ENCODE measurements at regions not wholly inside any gene's neighbourhood (a gene's known extent, or its start where the extent isn't known, plus 50 kb on each side); places are given as distances from the start of the nearest gene placed in this dataset.

GRCh38 chr6:77292564-77293546, 170.4 kb downstream of the HTR1B start:
- TF ChIP-seq POLR2AphosphoS5 (IDR thresholded peaks at IDR 0.05; ENCODE audit: low read depth, low read length) (peak; percentile 52; the same call in 1 of the 2 replicates), SIN3A (IDR thresholded peaks at IDR 0.05; ENCODE audit: borderline replicate concordance, insufficient read depth, low read depth, low read length) (no peak), REST (IDR thresholded peaks at IDR 0.05; ENCODE audit: insufficient read depth in 1 of 2, low read depth in 2 of 2, low read length in 1 of 2) (no peak; a peak in 1 of 4 replicates), TCF7L2 (IDR thresholded peaks at IDR 0.05; ENCODE audit: low read depth, low read length) (peak; percentile 97)
- H3K4me3 ChIP-seq (ENCODE audit: low read depth in 2 of 2, low read length in 2 of 2), result no peak overlapping the region; a peak in 1 of 4 replicates
- H3K9me3 ChIP-seq (ENCODE audit: control insufficient read depth, insufficient read depth, low read depth, low read length), result peaks cover 18% of the 10 kb centered on the region; the same call in 1 of the 2 replicates
- intact Hi-C loops (cut with micrococcal nuclease; ENCODE audit: unreplicated experiment) (loop anchor here (5.0 kb wide), 1 partner anchor 164 kb away; no protein-coding TSS in a partner anchor), in situ Hi-C loops (cut with HindIII; ENCODE audit: low pct_unique_long_range_greater_than_20kb, low sequenced_read_pairs) (no loop called here)
- peak; percentile 15 for DNase-seq (ENCODE audit: low read depth, low spot score)
- ChIA-PET CTCF (no interaction called here), POLR2A (no interaction called here)
- peaks cover 27% of the 10 kb centered on the region for H3K4me1 ChIP-seq (ENCODE audit: control insufficient read depth, insufficient read depth, low read length)
- peak overlapping the region; percentile 98 for H3K27ac ChIP-seq (ENCODE audit: low read length)
- no peaks in the 10 kb centered on the region; the same call in 1 of the 2 replicates for H3K36me3 ChIP-seq (ENCODE audit: control insufficient read depth, insufficient read depth, low read length)
- H3K27me3 ChIP-seq (ENCODE audit: control insufficient read depth, insufficient read depth, low read length), result no peaks in the 10 kb centered on the region
- BruUV-seq (replicated peaks), result no TSS peak
- peak; percentile 93 for ATAC-seq

DNA sequence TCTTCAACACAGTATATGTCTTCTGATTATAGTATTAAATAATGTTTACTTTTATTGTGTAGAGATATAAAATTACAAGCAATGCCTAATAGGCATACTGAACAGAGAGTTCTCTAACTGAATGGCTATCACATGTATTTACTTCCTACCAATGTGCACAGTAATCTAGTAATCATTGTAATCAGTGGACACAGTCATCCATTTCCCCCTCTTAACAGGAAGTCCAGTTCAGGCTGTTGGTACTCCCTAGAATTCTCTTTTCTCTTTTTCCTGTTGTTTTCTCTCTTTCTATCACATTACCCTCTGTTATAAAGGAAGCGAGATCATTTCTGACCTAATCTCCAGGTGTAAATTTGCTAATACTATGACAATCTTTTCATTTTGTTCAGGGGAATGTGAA, 172.5 kb downstream of the HTR1B start:
- DNase-seq (ENCODE audit: low read depth, low spot score) (no peak), ATAC-seq (no peak)
- Histone ChIP-seq H3K27me3 (ENCODE audit: control insufficient read depth, insufficient read depth, low read length) (no peaks in the 10 kb centered on the region), H3K36me3 (ENCODE audit: control insufficient read depth, insufficient read depth, low read length) (no peaks in the 10 kb centered on the region; the same call in 1 of the 2 replicates), H3K27ac (ENCODE audit: low read length) (peak overlapping the region; percentile 98), H3K9me3 (ENCODE audit: control insufficient read depth, insufficient read depth, low read depth, low read length) (peaks cover 10% of the 10 kb centered on the region; the same call in 1 of the 2 replicates), H3K4me3 (ENCODE audit: low read depth in 2 of 2, low read length in 2 of 2) (no peak overlapping the region), H3K4me1 (ENCODE audit: control insufficient read depth, insufficient read depth, low read length) (peaks cover 27% of the 10 kb centered on the region)
- intact Hi-C loops (cut with micrococcal nuclease; ENCODE audit: unreplicated experiment), result loop anchor here (5.0 kb wide), 1 partner anchor 167 kb away; no protein-coding TSS in a partner anchor
- TF ChIP-seq POLR2AphosphoS5 (IDR thresholded peaks at IDR 0.05; ENCODE audit: low read depth, low read length) (no peak), CTCF (IDR thresholded peaks at IDR 0.05) (no peak), SIN3A (IDR thresholded peaks at IDR 0.05; ENCODE audit: borderline replicate concordance, insufficient read depth, low read depth, low read length) (no peak), REST (IDR thresholded peaks at IDR 0.05; ENCODE audit: insufficient read depth in 1 of 2, low read depth in 2 of 2, low read length in 1 of 2) (no peak), TCF7L2 (IDR thresholded peaks at IDR 0.05; ENCODE audit: low read depth, low read length) (no peak)
- in situ Hi-C loops (cut with HindIII; ENCODE audit: low pct_unique_long_range_greater_than_20kb, low sequenced_read_pairs), result no loop called here
- BruUV-seq (replicated peaks), result no TSS peak
- ChIA-PET CTCF (no interaction called here), POLR2A (no interaction called here)

Data from Panc1 (cell line).